ENCODE measurements at regions not wholly inside any gene's neighbourhood (a gene's known extent, or its start where the extent isn't known, plus 50 kb on each side); places are given as distances from the start of the nearest gene placed in this dataset.

DNA sequence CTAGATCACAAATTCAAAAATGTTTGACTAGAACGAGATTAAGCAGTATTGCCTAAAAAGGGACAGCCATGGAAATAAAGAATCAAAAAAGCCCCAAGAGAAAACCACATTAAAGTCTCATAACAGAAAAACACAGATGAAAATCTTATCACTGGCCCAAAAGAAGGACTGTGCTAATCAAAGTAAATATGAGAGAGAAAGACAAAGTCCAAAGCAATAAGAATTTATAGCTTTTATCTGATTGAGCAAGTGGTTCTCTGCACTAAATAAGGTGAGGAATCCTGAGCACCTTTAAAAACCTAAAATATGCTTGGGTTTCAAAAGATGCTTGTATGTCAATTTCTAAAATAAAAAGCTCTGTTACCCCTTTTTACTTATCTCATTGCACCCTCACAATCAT is 409.3 kb downstream of the GASK1B start:
- no TSS peak for BruUV-seq (replicated peaks)
- CTCF ChIA-PET, result no interaction called here
- no peak overlapping the region for H2AFZ ChIP-seq (ENCODE audit: low read length)
- H3K79me2 ChIP-seq (ENCODE audit: low read length), result no peaks in the 10 kb centered on the region
- H3F3A ChIP-seq (ENCODE audit: low read length, unreplicated experiment), result no peaks in the 10 kb centered on the region
- H3K27ac ChIP-seq (ENCODE audit: low read length), result no peak overlapping the region
- no peaks in the 10 kb centered on the region for H3K27me3 ChIP-seq (ENCODE audit: low read length)
- ATAC-seq (no peak), DNase-seq (no peak)
- POLR2A ChIA-PET (ENCODE audit: unreplicated experiment), result no interaction called here
- TF ChIP-seq EZH2 (IDR thresholded peaks at IDR 0.05; ENCODE audit: low read length, unreplicated experiment) (no peak), EZH2phosphoT487 (IDR thresholded peaks at IDR 0.05; ENCODE audit: borderline replicate concordance, low read length) (no peak)
- TF ChIP-seq, protein P1, sequence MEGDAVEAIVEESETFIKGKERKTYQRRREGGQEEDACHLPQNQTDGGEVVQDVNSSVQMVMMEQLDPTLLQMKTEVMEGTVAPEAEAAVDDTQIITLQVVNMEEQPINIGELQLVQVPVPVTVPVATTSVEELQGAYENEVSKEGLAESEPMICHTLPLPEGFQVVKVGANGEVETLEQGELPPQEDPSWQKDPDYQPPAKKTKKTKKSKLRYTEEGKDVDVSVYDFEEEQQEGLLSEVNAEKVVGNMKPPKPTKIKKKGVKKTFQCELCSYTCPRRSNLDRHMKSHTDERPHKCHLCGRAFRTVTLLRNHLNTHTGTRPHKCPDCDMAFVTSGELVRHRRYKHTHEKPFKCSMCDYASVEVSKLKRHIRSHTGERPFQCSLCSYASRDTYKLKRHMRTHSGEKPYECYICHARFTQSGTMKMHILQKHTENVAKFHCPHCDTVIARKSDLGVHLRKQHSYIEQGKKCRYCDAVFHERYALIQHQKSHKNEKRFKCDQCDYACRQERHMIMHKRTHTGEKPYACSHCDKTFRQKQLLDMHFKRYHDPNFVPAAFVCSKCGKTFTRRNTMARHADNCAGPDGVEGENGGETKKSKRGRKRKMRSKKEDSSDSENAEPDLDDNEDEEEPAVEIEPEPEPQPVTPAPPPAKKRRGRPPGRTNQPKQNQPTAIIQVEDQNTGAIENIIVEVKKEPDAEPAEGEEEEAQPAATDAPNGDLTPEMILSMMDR (conservative IDR thresholded peaks at IDR 0.05; ENCODE audit: low read depth, low read length), result no peak
- H3K4me2 ChIP-seq (ENCODE audit: low read length), result no peak overlapping the region
- no peaks in the 10 kb centered on the region for H4K20me1 ChIP-seq (ENCODE audit: low read length)
- H3K9me3 ChIP-seq (ENCODE audit: low read length), result no peaks in the 10 kb centered on the region
- H3K9me2 ChIP-seq (replicated peaks; ENCODE audit: low read length), result no peaks in the 10 kb centered on the region
- H3K4me1 ChIP-seq (ENCODE audit: insufficient read depth, low read length), result no peaks in the 10 kb centered on the region
- no peak overlapping the region for H3K9ac ChIP-seq (ENCODE audit: low read length)
- intact Hi-C loops (cut with micrococcal nuclease), result no loop called here
- no peak overlapping the region for H3K4me3 ChIP-seq (ENCODE audit: low read length)
- no peaks in the 10 kb centered on the region for H3K36me3 ChIP-seq (ENCODE audit: low read depth, low read length)

DNA sequence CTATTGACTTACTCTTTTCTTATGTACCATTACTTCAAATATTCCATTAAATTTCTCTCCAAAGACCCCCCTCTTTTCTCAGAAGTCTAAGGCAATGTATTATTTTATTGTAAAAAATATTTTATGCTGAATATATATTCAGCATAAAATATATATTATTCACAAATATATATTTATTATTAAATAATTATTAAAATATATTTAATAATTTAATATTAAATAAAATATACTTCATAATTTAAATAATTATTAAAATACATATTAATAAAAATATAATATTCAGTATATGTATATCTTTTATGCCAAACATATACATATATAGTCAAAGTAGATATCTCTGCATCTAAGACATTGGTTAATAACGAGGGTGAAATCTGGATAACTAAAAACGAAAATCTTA is 418.4 kb downstream of the GASK1B start:
- CTCF ChIA-PET, result no interaction called here
- no peak overlapping the region for H3K4me3 ChIP-seq (ENCODE audit: low read length)
- no peaks in the 10 kb centered on the region for H3F3A ChIP-seq (ENCODE audit: low read length, unreplicated experiment)
- intact Hi-C loops (cut with micrococcal nuclease), result no loop called here
- POLR2A ChIA-PET (ENCODE audit: unreplicated experiment), result no interaction called here
- DNase-seq (no peak), ATAC-seq (no peak)
- no TSS peak for BruUV-seq (replicated peaks)
- H4K20me1 ChIP-seq (ENCODE audit: low read length), result no peaks in the 10 kb centered on the region
- no peaks in the 10 kb centered on the region for H3K36me3 ChIP-seq (ENCODE audit: low read depth, low read length)
- H3K4me2 ChIP-seq (ENCODE audit: low read length), result no peak overlapping the region
- no peak overlapping the region for H2AFZ ChIP-seq (ENCODE audit: low read length)
- no peaks in the 10 kb centered on the region for H3K9me3 ChIP-seq (ENCODE audit: low read length)
- TF ChIP-seq EZH2 (IDR thresholded peaks at IDR 0.05; ENCODE audit: low read length, unreplicated experiment) (no peak), EZH2phosphoT487 (IDR thresholded peaks at IDR 0.05; ENCODE audit: borderline replicate concordance, low read length) (no peak)
- TF ChIP-seq, protein P1 (conservative IDR thresholded peaks at IDR 0.05; ENCODE audit: low read depth, low read length), result no peak
- no peaks in the 10 kb centered on the region for H3K27me3 ChIP-seq (ENCODE audit: low read length)
- H3K79me2 ChIP-seq (ENCODE audit: low read length), result no peaks in the 10 kb centered on the region
- H3K9me2 ChIP-seq (replicated peaks; ENCODE audit: low read length), result no peaks in the 10 kb centered on the region
- H3K9ac ChIP-seq (ENCODE audit: low read length), result no peak overlapping the region
- no peak overlapping the region for H3K27ac ChIP-seq (ENCODE audit: low read length)
- no peaks in the 10 kb centered on the region for H3K4me1 ChIP-seq (ENCODE audit: insufficient read depth, low read length)

DNA sequence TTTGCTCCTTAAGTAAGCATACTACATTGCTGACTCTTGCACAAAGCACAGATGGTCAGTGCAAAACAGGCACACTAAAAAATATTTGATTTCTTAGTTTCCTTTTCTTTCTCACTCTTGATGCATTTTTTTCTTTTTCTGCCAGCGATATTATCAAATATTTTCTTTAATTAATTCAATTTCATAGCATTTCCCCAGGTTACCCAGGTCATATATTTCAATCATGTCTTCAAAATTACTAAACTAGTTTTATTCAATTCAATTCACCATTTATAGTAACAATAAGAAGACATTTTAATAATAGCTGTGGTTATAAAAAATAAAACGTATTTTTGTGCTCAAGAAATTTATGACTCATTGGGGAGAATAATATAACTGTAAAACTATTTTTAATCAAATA is 421.2 kb downstream of the GASK1B start:
- Histone ChIP-seq H3K4me2 (ENCODE audit: low read length) (no peak overlapping the region), H3K4me1 (ENCODE audit: insufficient read depth, low read length) (no peaks in the 10 kb centered on the region), H3K9me2 (replicated peaks; ENCODE audit: low read length) (no peaks in the 10 kb centered on the region), H3K4me3 (ENCODE audit: low read length) (no peak overlapping the region), H3F3A (ENCODE audit: low read length, unreplicated experiment) (no peaks in the 10 kb centered on the region), H4K20me1 (ENCODE audit: low read length) (no peaks in the 10 kb centered on the region), H3K27me3 (ENCODE audit: low read length) (no peaks in the 10 kb centered on the region), H3K79me2 (ENCODE audit: low read length) (no peaks in the 10 kb centered on the region), H2AFZ (ENCODE audit: low read length) (no peak overlapping the region), H3K9me3 (ENCODE audit: low read length) (no peaks in the 10 kb centered on the region), H3K9ac (ENCODE audit: low read length) (no peak overlapping the region), H3K36me3 (ENCODE audit: low read depth, low read length) (no peaks in the 10 kb centered on the region), H3K27ac (ENCODE audit: low read length) (no peak overlapping the region)
- intact Hi-C loops (cut with micrococcal nuclease), result no loop called here
- ChIA-PET POLR2A (ENCODE audit: unreplicated experiment) (no interaction called here), CTCF (no interaction called here)
- no TSS peak for BruUV-seq (replicated peaks)
- DNase-seq (no peak), ATAC-seq (no peak)
- TF ChIP-seq EZH2phosphoT487 (IDR thresholded peaks at IDR 0.05; ENCODE audit: borderline replicate concordance, low read length) (no peak), EZH2 (IDR thresholded peaks at IDR 0.05; ENCODE audit: low read length, unreplicated experiment) (no peak)
- TF ChIP-seq, protein P1 (conservative IDR thresholded peaks at IDR 0.05; ENCODE audit: low read depth, low read length), result no peak
